DOHH2 (cell line): ENCODE measurements at regions not wholly inside any gene's neighbourhood (a gene's known extent, or its start where the extent isn't known, plus 50 kb on each side); places are given as distances from the start of the nearest gene placed in this dataset.
"Not testable (repeated sequence)": the region's sequence is repeated elsewhere in the genome, so short reads cannot be mapped to it uniquely, and the experiment has no call there.

Source experiments
- H3F3A ChIP-seq: fragments of 200-600 bp; sonication (generic), shearing (Covaris generic); 2 replicates; pipeline ENCODE4 v1.6.0; 2016; ENCODE audit warnings: antibody characterized with exemption, mild to moderate bottlenecking; ENCODE audit not compliant: control insufficient read depth, insufficient read depth
- H3K27ac ChIP-seq: fragments of 200-600 bp; sonication (generic); 2 replicates; pipeline ENCODE4 v1.5.1; 2014; ENCODE audit warnings: low read depth, mild to moderate bottlenecking, low read length, moderate library complexity
- H3K27me3 ChIP-seq: fragments of 200-600 bp; sonication (generic); 2 replicates; pipeline ENCODE4 v1.6.1; 2014; ENCODE audit warnings: mild to moderate bottlenecking, low read length, mixed read lengths; ENCODE audit not compliant: control insufficient read depth
- H3K36me3 ChIP-seq: fragments of 200-600 bp; sonication (generic); 2 replicates; pipeline ENCODE4 v1.6.1; 2014; ENCODE audit warnings: mild to moderate bottlenecking, low read length, moderate library complexity, mixed read lengths; ENCODE audit not compliant: control insufficient read depth
- H3K4me1 ChIP-seq: fragments of 200-600 bp; sonication (generic); 2 replicates; pipeline ENCODE4 v1.6.1; 2014; ENCODE audit warnings: mild to moderate bottlenecking, low read length, mixed read lengths; ENCODE audit not compliant: control insufficient read depth
- H3K4me2 ChIP-seq: fragments of 200-600 bp; sonication (generic); 2 replicates; pipeline ENCODE4 v1.6.0; 2014; ENCODE audit warnings: mild to moderate bottlenecking, low read length, moderate library complexity
- H3K4me3 ChIP-seq: fragments of 200-600 bp; sonication (generic); 2 replicates; pipeline ENCODE4 v1.5.1; 2014; ENCODE audit warnings: mild to moderate bottlenecking, low read length, mixed read lengths
- H3K79me2 ChIP-seq: fragments of 200-600 bp; sonication (generic); 2 replicates; pipeline ENCODE4 v1.6.1; 2014; ENCODE audit warnings: mild to moderate bottlenecking, low read length, mixed read lengths; ENCODE audit not compliant: control insufficient read depth
- H3K9me2 ChIP-seq: fragments of 200-600 bp; sonication (generic); replicated peaks from 2 replicates; pipeline ENCODE4 v1.6.1; 2014; ENCODE audit warnings: mild to moderate bottlenecking, low read length, mixed read lengths; ENCODE audit not compliant: control insufficient read depth
- H3K9me3 ChIP-seq: fragments of 200-600 bp; sonication (generic); 2 replicates; pipeline ENCODE4 v1.6.1; 2014; ENCODE audit warnings: antibody characterized with exemption, low read length, mixed read lengths; ENCODE audit not compliant: control insufficient read depth, insufficient read depth
- H4K20me1 ChIP-seq: fragments of 200-600 bp; sonication (generic); 2 replicates; pipeline ENCODE4 v1.6.0; 2014; ENCODE audit warnings: low read depth, mild to moderate bottlenecking, antibody characterized with exemption, low read length, moderate library complexity; ENCODE audit not compliant: control insufficient read depth, insufficient read depth
- CTCF ChIP-seq: fragments of 200-600 bp; sonication (generic); IDR thresholded peaks from one replicate; pipeline ENCODE4 v1.5.1; 2014; ENCODE audit warnings: antibody characterized with exemption, mild to moderate bottlenecking, low read depth, low read length; ENCODE audit not compliant: poor library complexity, severe bottlenecking
- EZH2phosphoT487 ChIP-seq: fragments of 200-600 bp; sonication (generic); IDR thresholded peaks from 2 replicates; pipeline ENCODE4 v1.6.1; 2017; ENCODE audit warnings: borderline replicate concordance, mild to moderate bottlenecking, antibody characterized with exemption, low read length, moderate library complexity, mixed read lengths

- Histone ChIP-seq H4K20me1 (no peaks in the 10 kb centered on the region), H3K27me3 (peaks cover 7% of the 10 kb centered on the region; the same call in 1 of the 2 replicates), H3F3A (no peaks in the 10 kb centered on the region), H3K9me3 (no peaks in the 10 kb centered on the region), H3K9me2 (no peaks in the 10 kb centered on the region), H3K4me3 (no peak overlapping the region), H3K4me2 (no peak overlapping the region), H3K36me3 (no peaks in the 10 kb centered on the region), H3K27ac (no peak overlapping the region), H3K79me2 (no peaks in the 10 kb centered on the region), H3K4me1 (no peaks in the 10 kb centered on the region)
- TF ChIP-seq EZH2phosphoT487 (no peak), CTCF (no peak)
Measured at GRCh38 chr14:101256266-101256665, 305.0 kb upstream of the DIO3 start.

- H3K27me3 ChIP-seq = peaks cover 7% of the 10 kb centered on the region; the same call in 1 of the 2 replicates
- TF ChIP-seq EZH2phosphoT487 (no peak), CTCF (no peak)
- no peak overlapping the region for H3K27ac ChIP-seq
- H4K20me1 ChIP-seq = no peaks in the 10 kb centered on the region
- no peaks in the 10 kb centered on the region for H3K79me2 ChIP-seq
- H3K4me3 ChIP-seq = no peak overlapping the region
- no peaks in the 10 kb centered on the region for H3K9me2 ChIP-seq
- no peaks in the 10 kb centered on the region for H3F3A ChIP-seq
- H3K36me3 ChIP-seq = no peaks in the 10 kb centered on the region
- no peaks in the 10 kb centered on the region for H3K9me3 ChIP-seq
- H3K4me1 ChIP-seq = no peaks in the 10 kb centered on the region
- no peak overlapping the region for H3K4me2 ChIP-seq
Measured at GRCh38 chr14:101257551-101257950, 303.7 kb upstream of the DIO3 start.

- no peaks in the 10 kb centered on the region for H3K36me3 ChIP-seq
- H4K20me1 ChIP-seq = no peaks in the 10 kb centered on the region
- no peak overlapping the region for H3K4me3 ChIP-seq
- TF ChIP-seq EZH2phosphoT487 = no peak
- no peak for TF ChIP-seq CTCF
- no peaks in the 10 kb centered on the region for H3K9me2 ChIP-seq
- H3F3A ChIP-seq = no peaks in the 10 kb centered on the region
- no peaks in the 10 kb centered on the region for H3K4me1 ChIP-seq
- H3K27me3 ChIP-seq = peaks cover 7% of the 10 kb centered on the region; the same call in 1 of the 2 replicates
- no peaks in the 10 kb centered on the region for H3K9me3 ChIP-seq
- no peak overlapping the region for H3K4me2 ChIP-seq
- H3K79me2 ChIP-seq = no peaks in the 10 kb centered on the region
- no peak overlapping the region for H3K27ac ChIP-seq
Measured at GRCh38 chr14:101259748-101260147, 301.5 kb upstream of the DIO3 start.

- not testable (repeated sequence) for H3K9me3 ChIP-seq, H3K27me3 ChIP-seq, H3K4me2 ChIP-seq, H3K27ac ChIP-seq, H3K79me2 ChIP-seq, H3K36me3 ChIP-seq, H4K20me1 ChIP-seq, H3K9me2 ChIP-seq, H3F3A ChIP-seq, H3K4me1 ChIP-seq, H3K4me3 ChIP-seq
Measured at GRCh38 chr14:101266441-101266840, 294.9 kb upstream of the DIO3 start.
